ENCODE measurements at regions not wholly inside any gene's neighbourhood (a gene's known extent, or its start where the extent isn't known, plus 50 kb on each side); places are given as distances from the start of the nearest gene placed in this dataset.

GRCh38 chr1:69171248-69171647 lies 396.5 kb upstream of the LRRC7 start:
- H3K9me3 Mint-ChIP-seq, result peaks cover 0 to 28% (median 15%) of the 10 kb centered on the region in 8 donors
- no peak overlapping the region for H3K4me3 ChIP-seq (ENCODE audit: low read length in 2 of 2)
- no peak overlapping the region for H3K4me3 Mint-ChIP-seq
- intact Hi-C loops (cut with micrococcal nuclease), result no loop called here
- H3K36me3 ChIP-seq (ENCODE audit: insufficient read depth, low read length), result no peaks in the 10 kb centered on the region
- no peak overlapping the region for H3K27ac ChIP-seq (ENCODE audit: low read depth, low read length)
- H3K27me3 Mint-ChIP-seq, result no peaks in the 10 kb centered on the region
- no peaks in the 10 kb centered on the region for H3K4me1 ChIP-seq (ENCODE audit: insufficient read depth, low read length)
- DNase-seq, result no peak
- no peaks in the 10 kb centered on the region for H3K27me3 ChIP-seq (ENCODE audit: insufficient read depth, low read length)
- no peaks in the 10 kb centered on the region for H3K36me3 Mint-ChIP-seq
- H3K27ac Mint-ChIP-seq, result no peak overlapping the region
- POLR2A ChIA-PET (ENCODE audit: partially characterized antibody), result no interaction called here
- no peaks in the 10 kb centered on the region for H3K9me3 ChIP-seq (ENCODE audit: control insufficient read depth in 1 of 2, low read length in 2 of 2)
- CTCF ChIA-PET (ENCODE audit: partially characterized antibody), result no interaction called here
- no peaks in the 10 kb centered on the region for H3K4me1 Mint-ChIP-seq

GRCh38 chr1:69172003-69173000 lies 395.4 kb upstream of the LRRC7 start:
- intact Hi-C loops (cut with micrococcal nuclease), result no loop called here
- no peak overlapping the region for H3K4me3 ChIP-seq (ENCODE audit: low read length in 2 of 2)
- no peak overlapping the region for H3K27ac ChIP-seq (ENCODE audit: low read depth, low read length)

GRCh38 chr1:69175053-69175452 lies 392.7 kb upstream of the LRRC7 start:
- peaks cover 0 to 5% of the 10 kb centered on the region in 2 donors for H3K9me3 ChIP-seq (ENCODE audit: control insufficient read depth in 1 of 2, low read length in 2 of 2)
- H3K27me3 ChIP-seq (ENCODE audit: insufficient read depth, low read length), result no peaks in the 10 kb centered on the region
- H3K36me3 ChIP-seq (ENCODE audit: insufficient read depth, low read length), result no peaks in the 10 kb centered on the region
- no peaks in the 10 kb centered on the region for H3K4me1 ChIP-seq (ENCODE audit: insufficient read depth, low read length)
- Mint-ChIP-seq H3K4me1 (no peaks in the 10 kb centered on the region), H3K9me3 (peaks cover 0 to 16% (median 7%) of the 10 kb centered on the region in 8 donors), H3K4me3 (no peak overlapping the region), H3K27me3 (no peaks in the 10 kb centered on the region), H3K27ac (no peak overlapping the region), H3K36me3 (no peaks in the 10 kb centered on the region)
- ChIA-PET POLR2A (ENCODE audit: partially characterized antibody) (no interaction called here), CTCF (ENCODE audit: partially characterized antibody) (no interaction called here)
- no peak overlapping the region for H3K4me3 ChIP-seq (ENCODE audit: low read length in 2 of 2)
- H3K27ac ChIP-seq (ENCODE audit: low read depth, low read length), result no peak overlapping the region
- intact Hi-C loops (cut with micrococcal nuclease), result no loop called here
- no peak for DNase-seq

More at GRCh38 chr1:69172003-69173000, 395.4 kb upstream of the LRRC7 start:
- H3K36me3 Mint-ChIP-seq, result no peaks in the 10 kb centered on the region
- H3K4me3 Mint-ChIP-seq, result no peak overlapping the region
- H3K27ac Mint-ChIP-seq, result no peak overlapping the region
- ChIA-PET POLR2A (ENCODE audit: partially characterized antibody) (no interaction called here), CTCF (ENCODE audit: partially characterized antibody) (no interaction called here)
- Histone ChIP-seq H3K36me3 (ENCODE audit: insufficient read depth, low read length) (no peaks in the 10 kb centered on the region), H3K4me1 (ENCODE audit: insufficient read depth, low read length) (no peaks in the 10 kb centered on the region), H3K9me3 (ENCODE audit: control insufficient read depth in 1 of 2, low read length in 2 of 2) (no peaks in the 10 kb centered on the region), H3K27me3 (ENCODE audit: insufficient read depth, low read length) (no peaks in the 10 kb centered on the region)
- no peaks in the 10 kb centered on the region for H3K27me3 Mint-ChIP-seq
- H3K9me3 Mint-ChIP-seq, result peaks cover 0 to 26% (median 12%) of the 10 kb centered on the region in 8 donors
- DNase-seq, result no peak
- H3K4me1 Mint-ChIP-seq, result no peaks in the 10 kb centered on the region

GRCh38 chr1:69180358-69180757 lies 387.4 kb upstream of the LRRC7 start:
- no peak overlapping the region for H3K4me3 ChIP-seq (ENCODE audit: low read length in 2 of 2)
- DNase-seq, result no peak
- no peak overlapping the region for H3K27ac Mint-ChIP-seq
- H3K27me3 Mint-ChIP-seq, result no peaks in the 10 kb centered on the region
- CTCF ChIA-PET (ENCODE audit: partially characterized antibody), result no interaction called here
- intact Hi-C loops (cut with micrococcal nuclease), result no loop called here
- no peaks in the 10 kb centered on the region for H3K36me3 Mint-ChIP-seq
- H3K4me3 Mint-ChIP-seq, result no peak overlapping the region
- no peaks in the 10 kb centered on the region for H3K27me3 ChIP-seq (ENCODE audit: insufficient read depth, low read length)
- H3K4me1 ChIP-seq (ENCODE audit: insufficient read depth, low read length), result no peaks in the 10 kb centered on the region
- peaks cover 0 to 5% of the 10 kb centered on the region in 2 donors for H3K9me3 ChIP-seq (ENCODE audit: control insufficient read depth in 1 of 2, low read length in 2 of 2)
- POLR2A ChIA-PET (ENCODE audit: partially characterized antibody), result no interaction called here
- peaks cover 0 to 8% (median 3%) of the 10 kb centered on the region in 8 donors for H3K9me3 Mint-ChIP-seq
- H3K36me3 ChIP-seq (ENCODE audit: insufficient read depth, low read length), result no peaks in the 10 kb centered on the region
- H3K27ac ChIP-seq (ENCODE audit: low read depth, low read length), result no peak overlapping the region
- no peaks in the 10 kb centered on the region for H3K4me1 Mint-ChIP-seq

GRCh38 chr1:69185378-69185777 lies 382.3 kb upstream of the LRRC7 start:
- no peaks in the 10 kb centered on the region for H3K9me3 ChIP-seq (ENCODE audit: control insufficient read depth in 1 of 2, low read length in 2 of 2)
- ChIA-PET POLR2A (ENCODE audit: partially characterized antibody) (no interaction called here), CTCF (ENCODE audit: partially characterized antibody) (no interaction called here)
- intact Hi-C loops (cut with micrococcal nuclease), result no loop called here
- no peak overlapping the region for H3K27ac ChIP-seq (ENCODE audit: low read depth, low read length)
- H3K4me1 ChIP-seq (ENCODE audit: insufficient read depth, low read length), result no peaks in the 10 kb centered on the region
- H3K27me3 ChIP-seq (ENCODE audit: insufficient read depth, low read length), result no peaks in the 10 kb centered on the region
- no peaks in the 10 kb centered on the region for H3K27me3 Mint-ChIP-seq
- H3K4me1 Mint-ChIP-seq, result no peaks in the 10 kb centered on the region
- H3K4me3 Mint-ChIP-seq, result no peak overlapping the region
- no peaks in the 10 kb centered on the region for H3K36me3 ChIP-seq (ENCODE audit: insufficient read depth, low read length)
- no peak for DNase-seq
- no peak overlapping the region for H3K27ac Mint-ChIP-seq
- peaks cover 0 to 14% (median 9%) of the 10 kb centered on the region in 8 donors for H3K9me3 Mint-ChIP-seq
- H3K4me3 ChIP-seq (ENCODE audit: low read length in 2 of 2), result no peak overlapping the region
- no peaks in the 10 kb centered on the region for H3K36me3 Mint-ChIP-seq

- intact Hi-C loops (cut with micrococcal nuclease), result no loop called here
- Histone ChIP-seq H3K9me3 (ENCODE audit: control insufficient read depth in 1 of 2, low read length in 2 of 2) (no peaks in the 10 kb centered on the region), H3K27me3 (ENCODE audit: insufficient read depth, low read length) (no peaks in the 10 kb centered on the region), H3K4me3 (ENCODE audit: low read length in 2 of 2) (no peak overlapping the region), H3K36me3 (ENCODE audit: insufficient read depth, low read length) (no peaks in the 10 kb centered on the region), H3K4me1 (ENCODE audit: insufficient read depth, low read length) (no peaks in the 10 kb centered on the region), H3K27ac (ENCODE audit: low read depth, low read length) (no peak overlapping the region)
- H3K4me1 Mint-ChIP-seq, result no peaks in the 10 kb centered on the region
- H3K9me3 Mint-ChIP-seq, result peaks cover 0 to 12% (median 7%) of the 10 kb centered on the region in 8 donors
- no peak overlapping the region for H3K27ac Mint-ChIP-seq
- H3K27me3 Mint-ChIP-seq, result no peaks in the 10 kb centered on the region
- ChIA-PET POLR2A (ENCODE audit: partially characterized antibody) (no interaction called here), CTCF (ENCODE audit: partially characterized antibody) (no interaction called here)
- no peak for DNase-seq
- no peak overlapping the region for H3K4me3 Mint-ChIP-seq
- H3K36me3 Mint-ChIP-seq, result no peaks in the 10 kb centered on the region
These were observed 376.4 kb upstream of the LRRC7 start for GRCh38 chr1:69191335-69191734.

GRCh38 chr1:69195136-69195535 lies 372.6 kb upstream of the LRRC7 start:
- H3K36me3 Mint-ChIP-seq, result no peaks in the 10 kb centered on the region
- no peak for DNase-seq
- intact Hi-C loops (cut with micrococcal nuclease), result no loop called here
- H3K4me1 Mint-ChIP-seq, result no peaks in the 10 kb centered on the region
- no peaks in the 10 kb centered on the region for H3K27me3 ChIP-seq (ENCODE audit: insufficient read depth, low read length)
- peaks cover 0 to 3% of the 10 kb centered on the region in 2 donors for H3K9me3 ChIP-seq (ENCODE audit: control insufficient read depth in 1 of 2, low read length in 2 of 2)
- no peak overlapping the region for H3K4me3 ChIP-seq (ENCODE audit: low read length in 2 of 2)
- no peaks in the 10 kb centered on the region for H3K4me1 ChIP-seq (ENCODE audit: insufficient read depth, low read length)
- no peak overlapping the region for H3K27ac Mint-ChIP-seq
- H3K36me3 ChIP-seq (ENCODE audit: insufficient read depth, low read length), result no peaks in the 10 kb centered on the region
- H3K4me3 Mint-ChIP-seq, result no peak overlapping the region
- H3K27me3 Mint-ChIP-seq, result no peaks in the 10 kb centered on the region
- H3K27ac ChIP-seq (ENCODE audit: low read depth, low read length), result no peak overlapping the region
- ChIA-PET CTCF (ENCODE audit: partially characterized antibody) (no interaction called here), POLR2A (ENCODE audit: partially characterized antibody) (no interaction called here)
- H3K9me3 Mint-ChIP-seq, result peaks cover 0 to 11% (median 5%) of the 10 kb centered on the region in 8 donors

Data from CD4-positive, alpha-beta memory T cell (primary cell).